H7 (cell line): ENCODE measurements at regions not wholly inside any gene's neighbourhood (a gene's known extent, or its start where the extent isn't known, plus 50 kb on each side); places are given as distances from the start of the nearest gene placed in this dataset.

ENCODE experiments used
- DNase-seq: peaks from one replicate; pipeline ENCODE4 v3.0.0; 2012
- H3K27me3 ChIP-seq: 2 replicates; pipeline ENCODE4 v1.6.0; 2011; ENCODE audit warnings: mild to moderate bottlenecking, low read length; ENCODE audit not compliant: control insufficient read depth, insufficient read depth
- H3K36me3 ChIP-seq: replicated peaks from 2 replicates; pipeline ENCODE4 v1.5.1; 2011; ENCODE audit warnings: low read length; ENCODE audit not compliant: control insufficient read depth, insufficient read depth
- H3K4me3 ChIP-seq: 2 replicates; pipeline ENCODE4 v1.5.1; 2011; ENCODE audit warnings: low read depth, mild to moderate bottlenecking, control low read depth, low read length, moderate library complexity; ENCODE audit not compliant: insufficient read depth

DNA sequence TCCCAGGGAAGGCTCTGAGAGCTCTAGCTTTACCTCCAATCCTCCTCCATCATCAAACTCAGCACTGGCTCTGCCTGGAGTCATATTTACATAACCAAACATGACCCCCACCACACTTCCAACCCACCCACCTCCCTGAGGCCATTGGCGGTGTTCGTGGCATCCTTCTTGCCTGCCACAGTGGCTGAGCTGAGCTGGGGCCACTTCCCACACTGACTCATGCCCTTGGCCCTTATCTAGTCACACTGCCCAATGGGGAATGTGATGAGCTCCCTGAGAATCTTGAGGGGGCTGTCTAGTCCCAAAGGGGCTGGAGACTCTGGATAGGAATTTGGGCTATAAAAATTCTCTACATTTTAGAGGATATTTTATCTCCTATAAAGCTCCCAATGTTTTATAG is 230.9 kb upstream of the IRF2BP2 start:
- no peaks in the 10 kb centered on the region for H3K36me3 ChIP-seq
- no peaks in the 10 kb centered on the region for H3K27me3 ChIP-seq
- DNase-seq = no peak
- H3K4me3 ChIP-seq = no peak overlapping the region

DNA sequence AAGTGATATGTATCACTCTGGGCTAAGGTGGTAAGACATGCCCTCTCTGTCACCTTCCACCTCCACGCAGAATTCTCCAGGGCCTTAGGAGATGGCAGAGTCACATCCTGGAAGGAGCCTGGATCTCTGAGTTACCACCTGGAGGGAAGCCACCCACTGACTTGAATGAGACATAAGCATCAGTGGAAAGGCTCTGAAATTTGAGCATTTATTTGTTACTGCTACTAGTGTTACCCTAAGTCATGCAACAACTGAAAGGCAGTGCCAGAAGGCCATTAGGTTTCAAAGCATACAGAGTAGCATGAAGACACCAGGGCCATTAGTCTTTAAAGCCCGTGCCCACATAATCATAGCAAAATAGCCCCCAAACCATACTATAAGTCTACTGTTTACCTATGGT is 230.3 kb upstream of the IRF2BP2 start:
- DNase-seq = no peak
- Histone ChIP-seq H3K36me3 (no peaks in the 10 kb centered on the region), H3K27me3 (no peaks in the 10 kb centered on the region), H3K4me3 (no peak overlapping the region)

DNA sequence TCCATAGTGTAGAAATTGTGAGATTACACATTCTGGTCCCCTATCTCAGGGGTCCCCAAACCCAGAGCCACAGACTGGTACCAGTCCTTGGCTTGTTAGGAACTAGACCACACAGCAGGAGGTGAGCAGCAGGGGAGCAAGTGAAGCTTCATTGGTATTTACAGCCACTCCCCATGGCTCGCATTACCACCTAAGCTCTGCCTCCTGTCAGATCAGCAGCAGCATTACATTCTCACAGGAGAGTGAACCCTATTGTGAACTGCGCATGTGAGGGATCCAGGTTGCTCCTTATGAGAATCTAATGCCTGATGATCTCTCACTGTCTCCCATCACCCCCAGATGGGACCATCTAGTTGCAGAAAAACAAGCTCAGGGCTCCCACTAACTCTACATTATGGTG is 229.7 kb upstream of the IRF2BP2 start:
- Histone ChIP-seq H3K4me3 (no peak overlapping the region), H3K36me3 (no peaks in the 10 kb centered on the region), H3K27me3 (no peaks in the 10 kb centered on the region)
- no peak for DNase-seq

DNA sequence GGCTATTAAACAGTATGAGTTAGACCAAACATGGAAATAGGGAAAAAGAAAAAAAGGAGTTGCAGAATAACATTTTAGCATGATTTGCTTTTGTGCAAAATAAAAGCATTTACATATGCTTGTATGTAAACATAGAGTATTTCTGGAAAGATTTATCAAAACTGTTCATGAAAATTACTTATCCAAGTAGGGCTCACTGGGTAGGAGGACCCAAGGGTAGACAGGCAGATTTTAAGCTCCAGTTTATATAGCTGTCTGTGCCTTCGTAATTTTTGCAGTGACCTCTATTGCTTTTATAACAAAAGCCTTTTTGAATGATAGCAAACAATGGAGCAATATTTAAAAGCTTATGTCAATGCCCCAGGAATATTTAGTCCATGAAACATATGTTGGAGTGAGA is 228.8 kb upstream of the IRF2BP2 start:
- no peaks in the 10 kb centered on the region for H3K36me3 ChIP-seq
- no peak overlapping the region for H3K4me3 ChIP-seq
- H3K27me3 ChIP-seq = no peaks in the 10 kb centered on the region
- no peak for DNase-seq

DNA sequence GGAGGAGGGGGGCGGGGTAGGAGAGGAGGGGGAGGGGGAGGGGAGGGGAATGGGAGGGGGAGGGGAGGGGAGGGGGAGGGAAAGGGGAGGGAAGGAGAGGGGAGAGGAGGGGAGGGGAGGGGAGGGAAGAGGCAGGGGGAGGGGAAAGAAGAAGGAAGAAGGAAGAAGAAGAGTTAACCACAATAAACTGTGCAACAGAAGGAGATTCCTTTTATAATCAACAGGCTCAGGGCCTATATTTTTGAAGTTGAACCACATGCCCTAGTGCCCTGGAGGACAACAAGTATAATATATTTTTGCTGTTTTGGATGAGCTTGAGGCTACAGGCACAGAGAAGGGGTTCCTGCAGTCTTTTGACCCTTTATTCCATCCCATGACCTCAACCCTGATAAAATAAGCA is 228.2 kb upstream of the IRF2BP2 start:
- Histone ChIP-seq H3K27me3 (no peaks in the 10 kb centered on the region), H3K4me3 (no peak overlapping the region), H3K36me3 (no peaks in the 10 kb centered on the region)
- no peak for DNase-seq

DNA sequence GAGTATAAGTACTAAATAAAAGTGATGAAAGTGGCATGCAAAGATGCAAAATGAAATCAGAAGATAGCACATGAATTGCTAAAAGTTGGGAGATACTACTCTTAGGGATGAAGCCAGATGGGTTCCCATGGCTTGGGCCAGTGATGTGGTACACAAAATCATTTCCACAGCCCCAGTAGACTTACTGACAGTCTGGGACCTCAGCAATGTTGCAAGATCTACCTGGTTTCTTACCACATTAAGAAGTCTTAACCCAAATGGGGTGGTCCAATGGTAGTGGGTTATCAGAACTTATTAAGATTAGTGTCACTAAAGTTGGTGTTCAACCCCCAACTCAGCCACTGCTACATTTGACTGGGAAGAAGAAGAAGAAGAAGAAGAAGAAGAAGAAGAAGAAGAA is 227.7 kb upstream of the IRF2BP2 start:
- Histone ChIP-seq H3K36me3 (no peaks in the 10 kb centered on the region), H3K27me3 (no peaks in the 10 kb centered on the region), H3K4me3 (no peak overlapping the region)
- DNase-seq = no peak

DNA sequence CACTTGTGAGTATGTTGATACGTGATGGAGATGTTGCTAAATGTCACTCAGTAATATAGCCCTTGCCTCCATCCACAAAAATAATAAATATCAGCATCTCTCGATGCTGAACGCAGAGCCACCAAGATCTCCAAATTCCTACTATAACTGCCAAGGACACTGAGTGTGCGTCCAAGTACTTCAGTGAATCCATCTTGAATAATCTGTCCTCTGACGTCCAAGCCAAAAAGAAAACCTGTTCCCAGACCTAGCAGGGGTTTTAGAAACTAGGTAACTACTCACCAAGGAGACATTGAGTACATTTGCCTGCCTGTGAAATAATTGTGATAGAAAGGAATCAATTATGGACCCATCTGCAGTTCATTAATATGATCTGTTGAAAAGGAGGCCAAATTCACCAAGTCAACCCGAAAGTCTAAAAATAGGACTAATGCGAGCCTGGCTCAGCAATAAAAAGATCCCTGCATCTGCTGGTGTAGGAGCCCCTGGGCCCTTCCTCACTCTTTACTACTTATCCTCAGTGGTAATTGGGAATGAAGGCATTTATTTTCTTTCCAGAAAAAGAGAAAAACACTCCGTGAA is 226.9 kb upstream of the IRF2BP2 start:
- no peaks in the 10 kb centered on the region for H3K27me3 ChIP-seq
- no peak for DNase-seq
- H3K4me3 ChIP-seq = no peak overlapping the region
- H3K36me3 ChIP-seq = no peaks in the 10 kb centered on the region

DNA sequence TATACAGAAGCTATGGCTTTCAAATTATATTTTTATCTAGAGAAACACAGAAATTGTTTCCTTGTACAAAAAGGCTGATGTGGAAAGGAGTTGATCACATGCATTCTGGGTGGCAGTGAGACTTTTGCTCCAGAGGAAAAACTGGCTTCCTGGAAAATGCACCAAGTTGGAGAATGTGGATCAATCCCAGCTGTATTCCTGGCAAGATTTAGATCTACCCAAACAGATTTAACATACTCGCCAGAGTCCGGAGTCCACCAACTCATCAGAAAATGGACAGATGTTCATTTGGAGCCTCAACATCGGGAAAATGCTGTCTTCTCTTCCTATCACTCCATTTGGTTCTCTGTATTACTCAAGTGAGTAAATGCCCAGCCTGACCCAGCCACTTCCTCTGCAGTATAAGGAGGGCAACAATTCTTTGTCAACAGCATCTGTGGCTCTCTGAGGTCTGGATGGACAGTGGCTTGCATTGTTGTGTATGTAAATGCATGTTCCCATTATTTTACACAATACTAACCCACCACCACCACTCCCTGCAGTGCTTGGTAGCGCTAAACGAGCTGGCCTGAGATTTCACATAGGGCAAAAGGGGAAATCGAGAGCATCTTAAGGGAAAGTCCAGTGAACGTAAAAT is 226.2 kb upstream of the IRF2BP2 start:
- DNase-seq = no peak
- no peak overlapping the region for H3K4me3 ChIP-seq
- H3K27me3 ChIP-seq = no peaks in the 10 kb centered on the region
- H3K36me3 ChIP-seq = no peaks in the 10 kb centered on the region

DNA sequence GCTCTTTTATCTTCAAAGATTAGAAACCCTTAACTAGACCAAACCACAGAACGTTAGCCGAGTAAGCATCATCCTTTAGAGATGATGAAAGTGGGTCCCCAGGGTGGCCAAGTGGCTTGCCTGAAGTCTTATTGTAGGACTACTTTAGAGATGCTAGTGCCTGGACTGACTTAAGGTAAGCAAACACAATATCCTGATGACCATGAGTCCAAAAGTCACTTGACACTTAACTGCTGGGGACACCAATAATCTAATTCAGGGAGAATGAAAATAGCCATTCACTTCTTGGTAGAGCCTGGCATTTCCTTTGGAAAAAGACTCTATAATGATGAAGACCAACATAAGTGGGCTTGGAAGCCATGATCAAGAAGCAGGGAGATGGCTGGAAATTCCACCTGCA is 225.3 kb upstream of the IRF2BP2 start:
- H3K4me3 ChIP-seq = no peak overlapping the region
- H3K27me3 ChIP-seq = no peaks in the 10 kb centered on the region
- no peak for DNase-seq
- H3K36me3 ChIP-seq = no peaks in the 10 kb centered on the region

DNA sequence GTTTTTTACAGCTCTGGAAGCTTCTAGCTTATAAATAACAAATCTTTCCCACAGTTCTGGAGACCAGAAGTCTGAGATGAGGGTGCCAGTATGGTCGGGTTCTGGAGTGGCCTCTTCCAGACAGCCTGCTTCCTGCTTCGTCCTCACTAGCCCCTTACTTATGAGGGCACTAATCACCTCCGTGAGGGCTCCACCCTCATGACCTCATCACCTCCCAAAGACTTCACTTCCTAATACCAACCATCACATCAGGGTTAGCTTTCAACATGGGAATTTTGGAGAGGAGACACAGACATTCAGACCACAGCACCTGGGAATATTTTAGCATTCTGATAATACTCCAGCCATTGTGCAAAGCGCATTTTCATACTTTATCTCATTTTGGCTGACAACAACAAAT is 223.7 kb upstream of the IRF2BP2 start:
- no peaks in the 10 kb centered on the region for H3K27me3 ChIP-seq
- H3K4me3 ChIP-seq = no peak overlapping the region
- no peak for DNase-seq
- H3K36me3 ChIP-seq = no peaks in the 10 kb centered on the region

DNA sequence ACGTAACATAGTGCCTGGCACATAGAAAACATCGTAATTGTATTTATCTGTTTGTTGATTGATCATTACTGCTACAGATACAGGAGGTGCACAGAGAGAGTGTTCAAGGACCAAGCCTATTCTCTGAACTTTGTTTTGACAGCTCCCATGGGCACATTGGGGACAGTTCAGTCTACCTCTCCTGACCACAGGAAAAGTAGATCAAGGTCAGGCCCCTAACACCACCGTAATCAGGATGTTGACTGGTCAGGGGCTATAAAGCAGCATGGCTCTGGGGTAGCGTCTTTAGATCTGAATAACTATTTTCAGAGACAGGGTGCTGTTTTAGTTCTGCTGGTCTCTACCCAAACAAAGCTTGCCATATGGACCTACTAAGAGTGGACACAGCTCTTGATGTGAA is 223.1 kb upstream of the IRF2BP2 start:
- Histone ChIP-seq H3K4me3 (no peak overlapping the region), H3K36me3 (no peaks in the 10 kb centered on the region), H3K27me3 (no peaks in the 10 kb centered on the region)
- DNase-seq = no peak

DNA sequence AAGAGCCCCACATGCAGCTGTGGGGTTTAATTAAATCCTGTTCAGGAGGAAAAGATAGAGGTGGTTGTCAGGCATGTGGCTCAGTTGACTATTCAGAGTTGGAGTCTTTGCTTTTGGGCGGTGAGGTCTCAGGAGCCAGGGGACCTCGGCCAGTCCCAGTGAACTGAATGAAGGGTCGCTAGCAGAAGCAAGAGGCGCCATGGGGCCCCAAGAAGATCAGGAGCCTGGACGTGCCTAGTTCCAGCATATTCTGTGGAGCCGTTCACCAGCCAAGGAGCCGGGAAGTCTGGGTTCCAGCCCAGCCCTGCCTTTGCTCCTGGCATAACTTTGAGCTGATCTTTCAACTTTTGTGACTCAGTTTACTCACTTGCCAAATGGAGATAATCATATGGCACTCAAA is 217.7 kb upstream of the IRF2BP2 start:
- Histone ChIP-seq H3K36me3 (no peaks in the 10 kb centered on the region), H3K27me3 (no peaks in the 10 kb centered on the region), H3K4me3 (no peak overlapping the region)
- no peak for DNase-seq

DNA sequence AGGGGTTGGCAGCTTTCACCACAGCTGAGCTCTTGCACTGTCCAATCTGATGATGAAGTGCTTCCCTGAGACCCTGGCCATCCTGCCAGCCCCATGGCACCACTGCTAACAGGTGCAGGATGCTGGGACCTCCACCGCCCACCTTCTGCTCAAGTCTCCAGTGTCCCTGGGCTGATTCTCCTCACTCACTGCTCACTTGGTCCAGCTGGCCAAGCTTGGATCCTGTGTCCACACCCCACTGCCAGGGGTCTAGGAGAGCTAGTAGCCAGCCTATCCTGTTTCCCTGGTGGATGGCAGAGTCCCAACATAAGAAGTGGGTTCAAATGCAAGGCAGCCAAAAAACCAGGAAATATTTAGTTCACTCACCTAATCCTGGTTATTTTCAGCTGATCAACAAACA is 217.2 kb upstream of the IRF2BP2 start:
- Histone ChIP-seq H3K27me3 (no peaks in the 10 kb centered on the region), H3K4me3 (no peak overlapping the region), H3K36me3 (no peaks in the 10 kb centered on the region)
- no peak for DNase-seq

DNA sequence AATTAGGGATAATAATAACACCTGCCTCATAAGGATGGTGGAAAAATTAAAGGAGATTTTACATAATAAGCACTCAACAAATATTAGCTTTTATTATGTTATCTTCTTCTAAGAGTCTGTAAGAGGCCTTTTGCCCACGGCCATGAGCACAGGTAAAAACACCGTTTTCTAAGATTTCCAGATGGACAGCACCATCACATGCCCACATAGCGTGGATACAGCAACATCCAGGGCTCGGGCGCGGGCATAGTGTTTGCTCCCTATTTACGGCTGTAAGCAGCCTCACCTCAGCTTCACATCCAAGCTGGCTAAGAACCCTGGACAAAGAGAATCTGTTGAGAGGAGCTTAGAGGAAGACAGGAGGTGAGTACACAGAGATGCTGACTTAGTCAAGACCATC is 216.4 kb upstream of the IRF2BP2 start:
- Histone ChIP-seq H3K27me3 (no peaks in the 10 kb centered on the region), H3K36me3 (no peaks in the 10 kb centered on the region), H3K4me3 (no peak overlapping the region)
- no peak for DNase-seq

DNA sequence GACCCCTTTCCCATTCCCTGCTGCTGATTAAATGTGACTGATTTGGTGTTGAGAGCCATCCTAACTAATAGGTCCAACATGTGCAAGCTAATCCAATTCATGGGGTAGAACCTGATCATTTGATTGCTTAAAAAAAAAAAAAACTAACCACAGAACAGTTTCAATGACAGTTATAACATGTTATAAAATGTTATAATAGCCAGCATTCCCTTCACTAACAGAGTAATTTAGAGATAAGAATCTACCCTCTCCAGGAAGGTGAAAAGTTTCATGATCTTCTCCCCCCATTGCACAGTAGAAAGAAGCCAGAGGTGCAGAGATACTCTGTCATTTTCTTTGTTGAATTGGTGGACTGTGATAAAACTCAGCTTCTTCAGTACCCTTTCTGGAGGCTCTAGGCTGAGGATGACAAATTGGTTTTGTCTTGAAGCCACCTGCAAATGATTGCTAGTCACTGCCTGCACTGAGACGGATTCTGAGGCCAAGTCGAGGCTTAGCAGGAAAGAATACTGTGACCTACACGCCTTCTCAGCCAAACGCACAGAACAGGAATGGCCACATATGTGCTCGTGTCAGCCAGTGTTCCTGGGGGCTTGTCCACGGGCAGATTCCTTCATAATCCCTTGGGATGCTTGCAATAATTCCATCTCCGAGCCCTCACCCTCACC is 215.7 kb upstream of the IRF2BP2 start:
- H3K27me3 ChIP-seq = no peaks in the 10 kb centered on the region
- H3K36me3 ChIP-seq = no peaks in the 10 kb centered on the region
- no peak overlapping the region for H3K4me3 ChIP-seq
- no peak for DNase-seq
